GM12865 (cell line): ENCODE measurements at regions not wholly inside any gene's neighbourhood (a gene's known extent, or its start where the extent isn't known, plus 50 kb on each side); places are given as distances from the start of the nearest gene placed in this dataset.

Experiments used
- DNase-seq: peaks from one replicate; pipeline ENCODE4 v3.0.0; 2010; ENCODE audit warnings: low read depth
- H3K4me3 ChIP-seq: 2 replicates; pipeline ENCODE4 v1.5.1; 2011; ENCODE audit warnings: mild to moderate bottlenecking, low read depth, low read length, control low read depth
- CTCF ChIP-seq: IDR thresholded peaks from 2 replicates; pipeline ENCODE4 v1.5.1; 2011; ENCODE audit warnings: low read length, control low read depth, low read depth, inconsistent platforms; ENCODE audit not compliant: insufficient read depth; ENCODE audit errors: missing control alignments

DNA sequence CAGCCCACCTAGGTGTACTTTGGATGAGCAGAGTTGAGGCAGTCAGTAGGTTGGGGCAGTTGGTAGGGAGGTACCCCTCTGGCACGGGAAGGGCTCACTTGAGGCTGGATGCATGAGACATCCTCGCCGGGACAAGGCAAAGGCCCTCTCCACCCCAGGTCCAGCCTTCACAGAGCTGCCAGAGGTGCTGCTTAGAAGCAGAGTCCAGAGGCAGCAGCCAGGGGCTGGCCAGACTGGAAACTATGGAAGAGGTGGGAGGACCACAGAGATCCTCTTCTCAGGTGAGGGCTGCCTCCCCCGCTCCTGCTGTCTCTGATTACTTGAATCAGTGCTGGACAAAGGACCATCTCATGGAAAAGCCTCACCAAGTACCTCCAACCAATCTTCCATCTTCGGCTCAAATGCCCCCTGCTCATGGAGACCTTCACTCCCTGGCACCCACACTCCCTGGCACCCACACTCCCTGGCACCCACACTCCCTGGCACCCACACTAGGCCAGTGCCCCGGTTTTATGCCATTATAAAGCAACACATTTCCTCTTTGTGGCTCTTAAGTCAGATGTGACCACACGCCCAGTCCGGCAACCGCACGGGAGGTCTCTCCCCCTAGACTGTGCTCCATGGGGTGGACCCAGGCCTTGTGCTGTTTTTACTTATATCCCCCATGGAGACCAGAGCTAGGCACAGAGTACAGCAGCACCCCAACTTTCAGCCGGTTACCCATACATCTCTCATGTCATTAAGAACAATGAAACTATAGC lies 100.1 kb downstream of the YTHDF1 start:
- DNase-seq: no peak
- no peak overlapping the region for H3K4me3 ChIP-seq
- no peak for TF ChIP-seq CTCF

GRCh38 chr20:63114693-63115311 lies 101.1 kb downstream of the YTHDF1 start:
- DNase-seq: no peak
- TF ChIP-seq CTCF: no peak

GRCh38 chr20:63114006-63114692 lies 101.8 kb downstream of the YTHDF1 start:
- no peak for DNase-seq
- TF ChIP-seq CTCF: no peak
- no peak overlapping the region for H3K4me3 ChIP-seq

More at GRCh38 chr20:63114693-63115311, 101.1 kb downstream of the YTHDF1 start:
- no peak overlapping the region for H3K4me3 ChIP-seq

DNA sequence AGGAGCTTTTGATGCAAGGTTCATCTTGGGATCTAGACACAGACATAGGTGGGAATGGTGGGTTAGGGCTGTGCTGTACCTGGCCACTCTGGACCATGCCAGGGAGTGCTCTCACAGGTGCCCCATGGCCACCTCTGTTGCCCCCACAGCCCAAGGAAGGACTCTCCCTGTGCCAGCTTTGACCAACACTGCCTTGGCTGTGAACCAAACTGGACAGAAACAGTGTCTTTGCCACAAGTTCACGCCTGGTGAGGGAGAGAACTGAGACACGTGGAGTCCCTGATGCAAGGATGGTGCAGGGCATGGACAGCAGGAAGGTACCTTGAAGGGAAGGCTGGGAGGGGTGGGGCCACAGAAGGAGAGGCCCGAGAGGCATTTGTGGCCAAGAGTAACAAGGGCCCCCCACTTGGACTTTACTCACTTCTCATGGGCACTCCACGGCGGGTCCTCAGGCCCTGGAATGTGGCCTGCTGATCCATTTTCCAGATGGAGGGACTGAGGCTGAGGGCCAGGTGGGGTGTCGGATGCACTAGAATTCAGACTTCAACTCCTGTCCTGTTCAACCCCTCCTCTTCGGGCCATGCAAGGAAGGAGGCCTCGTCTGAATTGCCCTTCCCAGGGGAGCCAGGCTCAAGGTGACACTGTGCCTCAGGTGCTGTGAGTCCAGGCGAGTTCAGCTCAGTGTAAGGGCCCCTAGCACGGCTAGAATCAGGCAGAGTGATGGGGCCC lies 103.3 kb downstream of the YTHDF1 start:
- no peak overlapping the region for H3K4me3 ChIP-seq
- no peak for DNase-seq
- no peak for TF ChIP-seq CTCF

DNA sequence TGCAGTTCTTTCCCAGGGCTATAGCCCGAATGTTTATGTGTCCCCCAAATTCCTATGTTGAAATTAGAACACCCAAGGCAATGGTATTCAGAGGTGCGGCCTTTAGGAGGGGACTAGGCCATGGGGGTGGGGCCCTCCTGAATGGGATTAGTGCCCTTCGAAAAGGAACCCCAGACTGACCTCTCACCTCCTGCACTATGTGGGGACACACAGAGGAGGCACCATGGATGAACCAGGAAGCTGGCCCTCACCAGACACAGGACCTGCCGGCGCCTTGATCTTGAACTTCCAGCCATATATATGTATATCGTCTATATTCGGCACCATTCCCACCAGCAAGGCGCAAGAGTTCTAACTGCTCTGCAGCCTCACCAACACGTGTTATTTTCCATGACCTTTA lies 101.5 kb upstream of the BHLHE23 start:
- no peak for DNase-seq
- TF ChIP-seq CTCF: no peak
- no peak overlapping the region for H3K4me3 ChIP-seq

DNA sequence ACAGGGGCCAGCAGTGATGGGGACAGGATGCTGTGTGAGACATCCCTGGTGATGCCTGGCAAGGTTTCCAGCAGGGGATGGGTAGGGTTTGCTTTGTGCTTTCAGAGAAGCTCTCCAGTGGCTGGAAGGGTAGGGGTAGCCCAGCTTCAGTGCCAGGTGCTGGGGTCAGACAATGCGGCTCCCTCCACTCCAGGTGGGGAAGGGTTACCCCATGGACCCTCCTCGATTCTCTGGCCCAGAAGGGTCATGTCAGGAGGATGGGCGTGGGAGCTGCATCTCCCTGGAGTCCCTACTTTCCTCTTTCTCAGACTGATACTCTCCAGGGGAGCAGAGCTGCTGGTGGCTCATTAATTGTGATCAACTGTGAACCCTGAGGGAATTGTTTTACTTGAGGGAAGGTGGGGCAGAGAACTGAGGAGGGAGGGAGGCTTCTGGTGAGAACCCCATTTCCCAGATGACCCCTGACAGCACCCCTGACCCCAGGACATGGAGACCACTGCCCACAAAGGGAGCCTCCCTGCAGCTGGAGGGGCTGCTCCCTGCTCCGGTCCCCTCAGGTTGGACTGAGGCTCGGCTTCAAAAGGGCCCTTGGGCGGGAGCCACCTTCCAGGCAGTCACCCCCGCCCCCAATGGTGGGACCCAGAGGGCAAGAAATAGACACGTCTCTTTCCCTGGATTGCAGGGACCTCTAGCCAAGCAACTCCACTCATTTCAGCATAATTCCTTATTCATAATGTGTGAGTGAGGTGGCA lies 100.9 kb upstream of the BHLHE23 start:
- TF ChIP-seq CTCF: no peak
- DNase-seq: no peak
- no peak overlapping the region for H3K4me3 ChIP-seq
